ENCODE measurements at regions not wholly inside any gene's neighbourhood (a gene's known extent, or its start where the extent isn't known, plus 50 kb on each side); places are given as distances from the start of the nearest gene placed in this dataset.

GRCh38 chr4:4666693-4667621 lies 125.1 kb upstream of the STX18 start:
- TF ChIP-seq EZH2phosphoT487 (IDR thresholded peaks at IDR 0.05; ENCODE audit: borderline replicate concordance, low read length): no peak
- no peak for TF ChIP-seq CTCF (IDR thresholded peaks at IDR 0.05; ENCODE audit: low read depth, low read length, poor library complexity, severe bottlenecking)
- Histone ChIP-seq H3K4me3 (ENCODE audit: low read length) (no peak overlapping the region), H3K36me3 (ENCODE audit: control insufficient read depth, low read length) (no peaks in the 10 kb centered on the region), H3K4me1 (ENCODE audit: control insufficient read depth, low read length) (peaks cover 7% of the 10 kb centered on the region), H3K9me2 (replicated peaks; ENCODE audit: control insufficient read depth, low read length) (no peaks in the 10 kb centered on the region), H3K9me3 (ENCODE audit: control insufficient read depth, insufficient read depth, low read length) (no peaks in the 10 kb centered on the region), H3K4me2 (ENCODE audit: low read length) (no peak overlapping the region), H3K27ac (ENCODE audit: low read depth, low read length) (no peak overlapping the region), H3K27me3 (ENCODE audit: control insufficient read depth, low read length) (no peaks in the 10 kb centered on the region), H3K79me2 (ENCODE audit: control insufficient read depth, low read length) (no peaks in the 10 kb centered on the region), H3F3A (ENCODE audit: control insufficient read depth, insufficient read depth) (no peaks in the 10 kb centered on the region), H4K20me1 (ENCODE audit: control insufficient read depth, insufficient read depth, low read depth, low read length) (no peaks in the 10 kb centered on the region)

- TF ChIP-seq EZH2phosphoT487 (IDR thresholded peaks at IDR 0.05; ENCODE audit: borderline replicate concordance, low read length) (no peak), CTCF (IDR thresholded peaks at IDR 0.05; ENCODE audit: low read depth, low read length, poor library complexity, severe bottlenecking) (no peak)
- no peak overlapping the region for H3K27ac ChIP-seq (ENCODE audit: low read depth, low read length)
- no peaks in the 10 kb centered on the region for H3K9me3 ChIP-seq (ENCODE audit: control insufficient read depth, insufficient read depth, low read length)
- no peaks in the 10 kb centered on the region for H3K36me3 ChIP-seq (ENCODE audit: control insufficient read depth, low read length)
- no peaks in the 10 kb centered on the region for H3K79me2 ChIP-seq (ENCODE audit: control insufficient read depth, low read length)
- no peaks in the 10 kb centered on the region for H3K27me3 ChIP-seq (ENCODE audit: control insufficient read depth, low read length)
- H3K4me1 ChIP-seq (ENCODE audit: control insufficient read depth, low read length): peaks cover 7% of the 10 kb centered on the region
- no peaks in the 10 kb centered on the region for H4K20me1 ChIP-seq (ENCODE audit: control insufficient read depth, insufficient read depth, low read depth, low read length)
- no peaks in the 10 kb centered on the region for H3K9me2 ChIP-seq (replicated peaks; ENCODE audit: control insufficient read depth, low read length)
- no peak overlapping the region for H3K4me3 ChIP-seq (ENCODE audit: low read length)
- H3K4me2 ChIP-seq (ENCODE audit: low read length): no peak overlapping the region
- H3F3A ChIP-seq (ENCODE audit: control insufficient read depth, insufficient read depth): no peaks in the 10 kb centered on the region
These were observed 124.3 kb upstream of the STX18 start for GRCh38 chr4:4666187-4666586.

- TF ChIP-seq CTCF (IDR thresholded peaks at IDR 0.05; ENCODE audit: low read depth, low read length, poor library complexity, severe bottlenecking): no peak
- TF ChIP-seq EZH2phosphoT487 (IDR thresholded peaks at IDR 0.05; ENCODE audit: borderline replicate concordance, low read length): no peak
- Histone ChIP-seq H3F3A (ENCODE audit: control insufficient read depth, insufficient read depth) (no peaks in the 10 kb centered on the region), H3K9me3 (ENCODE audit: control insufficient read depth, insufficient read depth, low read length) (no peaks in the 10 kb centered on the region), H3K27ac (ENCODE audit: low read depth, low read length) (no peak overlapping the region), H3K27me3 (ENCODE audit: control insufficient read depth, low read length) (no peaks in the 10 kb centered on the region), H3K9me2 (replicated peaks; ENCODE audit: control insufficient read depth, low read length) (no peaks in the 10 kb centered on the region), H3K4me1 (ENCODE audit: control insufficient read depth, low read length) (peaks cover 7% of the 10 kb centered on the region), H4K20me1 (ENCODE audit: control insufficient read depth, insufficient read depth, low read depth, low read length) (no peaks in the 10 kb centered on the region), H3K4me2 (ENCODE audit: low read length) (no peak overlapping the region), H3K4me3 (ENCODE audit: low read length) (no peak overlapping the region), H3K79me2 (ENCODE audit: control insufficient read depth, low read length) (no peaks in the 10 kb centered on the region), H3K36me3 (ENCODE audit: control insufficient read depth, low read length) (no peaks in the 10 kb centered on the region)
These were observed 122.4 kb upstream of the STX18 start for GRCh38 chr4:4664234-4664633.
